LNCAP (cell line): ENCODE measurements at regions not wholly inside any gene's neighbourhood (a gene's known extent, or its start where the extent isn't known, plus 50 kb on each side); places are given as distances from the start of the nearest gene placed in this dataset.

ENCODE experiments used
- TF ChIP-seq, protein P1 (sequence below): fragments of 450-650 bp; IDR thresholded peaks from 2 replicates; pipeline ENCODE4 v1.5.1; 2017; ENCODE audit warnings: mild to moderate bottlenecking

- TF ChIP-seq, protein P1, sequence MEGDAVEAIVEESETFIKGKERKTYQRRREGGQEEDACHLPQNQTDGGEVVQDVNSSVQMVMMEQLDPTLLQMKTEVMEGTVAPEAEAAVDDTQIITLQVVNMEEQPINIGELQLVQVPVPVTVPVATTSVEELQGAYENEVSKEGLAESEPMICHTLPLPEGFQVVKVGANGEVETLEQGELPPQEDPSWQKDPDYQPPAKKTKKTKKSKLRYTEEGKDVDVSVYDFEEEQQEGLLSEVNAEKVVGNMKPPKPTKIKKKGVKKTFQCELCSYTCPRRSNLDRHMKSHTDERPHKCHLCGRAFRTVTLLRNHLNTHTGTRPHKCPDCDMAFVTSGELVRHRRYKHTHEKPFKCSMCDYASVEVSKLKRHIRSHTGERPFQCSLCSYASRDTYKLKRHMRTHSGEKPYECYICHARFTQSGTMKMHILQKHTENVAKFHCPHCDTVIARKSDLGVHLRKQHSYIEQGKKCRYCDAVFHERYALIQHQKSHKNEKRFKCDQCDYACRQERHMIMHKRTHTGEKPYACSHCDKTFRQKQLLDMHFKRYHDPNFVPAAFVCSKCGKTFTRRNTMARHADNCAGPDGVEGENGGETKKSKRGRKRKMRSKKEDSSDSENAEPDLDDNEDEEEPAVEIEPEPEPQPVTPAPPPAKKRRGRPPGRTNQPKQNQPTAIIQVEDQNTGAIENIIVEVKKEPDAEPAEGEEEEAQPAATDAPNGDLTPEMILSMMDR, result no peak
These were observed 196.1 kb downstream of the TRIM27 start for GRCh38 chr6:28727559-28728211.

DNA sequence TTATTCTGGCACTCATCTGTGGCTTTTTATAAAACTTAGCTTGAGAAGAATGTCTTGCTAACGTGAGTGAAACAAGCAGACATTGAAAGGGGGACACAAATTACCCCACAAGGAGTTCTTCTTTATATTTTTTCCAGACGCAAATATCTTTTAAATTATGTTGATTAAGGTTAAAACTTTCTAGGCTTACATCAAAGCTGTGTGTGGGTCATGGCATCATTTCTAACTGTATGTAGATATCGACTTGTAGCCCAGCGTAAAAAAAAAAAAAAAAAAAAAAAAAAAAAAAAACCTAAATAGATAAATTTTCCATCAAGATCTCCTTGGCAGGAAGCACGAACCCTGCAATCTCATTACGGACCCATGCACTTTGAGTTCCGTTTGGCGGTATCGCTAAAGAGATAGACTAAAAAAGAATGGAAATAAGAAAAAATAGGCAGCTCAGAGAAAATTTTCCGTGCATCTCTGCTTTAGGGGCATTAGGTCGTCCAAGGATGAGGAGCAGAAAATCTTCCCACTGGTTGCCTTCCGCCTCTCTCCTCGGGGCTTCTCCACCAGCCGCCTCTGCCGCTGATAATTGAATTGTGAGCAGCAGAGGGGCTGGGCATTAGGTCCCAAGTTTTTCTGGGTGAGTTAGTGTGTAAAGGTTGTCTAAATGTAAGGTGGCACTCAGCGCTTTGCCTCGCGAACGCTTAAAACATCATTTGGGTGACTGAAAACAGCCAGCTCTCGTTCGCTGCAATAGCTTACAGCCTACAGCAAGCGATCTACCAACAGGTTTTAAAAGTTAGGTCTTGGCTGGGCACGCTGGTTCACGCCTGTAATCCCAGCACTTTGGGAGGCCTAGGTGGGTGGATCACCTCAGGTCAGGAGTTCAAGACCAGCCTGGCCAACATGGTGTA is 194.0 kb downstream of the TRIM27 start:
- TF ChIP-seq, protein P1, result no peak

DNA sequence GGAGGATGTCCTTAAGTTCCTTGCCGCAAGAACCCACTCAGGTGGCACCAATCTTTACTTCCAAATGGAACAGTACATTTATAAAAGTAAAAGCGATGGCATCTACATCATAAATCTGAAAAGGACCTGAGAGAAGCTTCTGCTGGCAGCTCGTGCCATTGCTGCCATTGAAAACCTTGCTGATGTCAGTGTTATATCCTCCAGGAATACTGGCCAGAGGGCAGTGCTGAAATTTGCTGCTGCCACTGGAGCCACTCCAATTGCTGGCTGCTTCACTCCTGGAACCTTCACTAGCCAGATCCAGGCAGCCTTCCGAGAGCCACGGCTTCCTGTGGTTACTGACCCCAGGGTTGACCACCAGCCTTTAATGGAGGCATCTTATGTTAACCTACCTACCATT is 191.7 kb downstream of the TRIM27 start:
- TF ChIP-seq, protein P1, result no peak

GRCh38 chr6:28734443-28734959 is 189.3 kb downstream of the TRIM27 start:
- TF ChIP-seq, protein P1, result no peak

DNA sequence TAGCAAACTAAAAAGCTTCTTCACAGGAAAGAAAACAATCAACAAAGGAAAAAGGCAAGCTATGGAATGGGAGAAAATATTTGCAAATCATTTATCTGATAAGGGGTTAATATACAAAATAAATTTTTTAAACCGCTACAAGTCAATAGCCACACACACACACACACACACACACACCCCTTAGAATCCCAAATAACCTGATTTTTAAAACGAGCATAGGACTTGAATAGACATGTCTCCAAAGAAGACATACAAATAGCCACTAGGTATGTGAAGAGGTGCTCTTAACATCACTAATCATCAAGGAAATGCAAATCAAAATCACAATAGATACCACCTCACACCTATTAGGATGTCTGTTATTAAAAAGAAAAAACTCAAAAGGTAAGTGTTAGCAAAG is 187.7 kb downstream of the TRIM27 start:
- TF ChIP-seq, protein P1, result no peak

GRCh38 chr6:28737750-28738395 is 185.9 kb downstream of the TRIM27 start:
- TF ChIP-seq, protein P1, result no peak

GRCh38 chr6:28738396-28738765 is 185.4 kb downstream of the TRIM27 start:
- TF ChIP-seq, protein P1, result no peak
